PC-3 (cell line): ENCODE measurements at regions not wholly inside any gene's neighbourhood (a gene's known extent, or its start where the extent isn't known, plus 50 kb on each side); places are given as distances from the start of the nearest gene placed in this dataset.

Experiments
- EZH2 ChIP-seq: fragments of 300-600 bp; sonication (generic); IDR thresholded peaks from one replicate; pipeline ENCODE4 v1.6.1; 2017; ENCODE audit warnings: antibody characterized with exemption, mild to moderate bottlenecking, low read length; ENCODE audit not compliant: unreplicated experiment
- TF ChIP-seq, protein P1 (sequence below): fragments of 300-600 bp; sonication (generic); conservative IDR thresholded peaks from 2 replicates; pipeline ENCODE4 v1.5.1; 2017; ENCODE audit warnings: antibody characterized with exemption, low read depth, mild to moderate bottlenecking, low read length

DNA sequence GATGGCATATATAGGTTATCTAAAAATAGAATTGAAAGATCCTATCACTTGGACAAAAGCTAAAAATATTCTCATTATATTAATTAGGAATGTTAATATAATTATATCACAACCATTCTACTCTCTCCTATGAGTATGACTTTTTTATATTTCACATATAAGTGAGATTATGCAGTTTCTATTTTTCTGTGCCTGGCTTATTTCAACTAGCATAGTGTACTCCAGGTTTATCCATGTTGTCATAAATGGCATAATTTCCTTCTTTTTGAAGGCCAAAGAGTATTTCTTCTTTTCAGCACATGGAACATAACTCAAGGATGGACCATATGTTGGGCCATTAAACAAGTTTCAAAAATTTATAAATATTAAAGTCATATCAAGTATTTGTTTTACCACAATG is 421.2 kb upstream of the CTSO start:
- TF ChIP-seq, protein P1, sequence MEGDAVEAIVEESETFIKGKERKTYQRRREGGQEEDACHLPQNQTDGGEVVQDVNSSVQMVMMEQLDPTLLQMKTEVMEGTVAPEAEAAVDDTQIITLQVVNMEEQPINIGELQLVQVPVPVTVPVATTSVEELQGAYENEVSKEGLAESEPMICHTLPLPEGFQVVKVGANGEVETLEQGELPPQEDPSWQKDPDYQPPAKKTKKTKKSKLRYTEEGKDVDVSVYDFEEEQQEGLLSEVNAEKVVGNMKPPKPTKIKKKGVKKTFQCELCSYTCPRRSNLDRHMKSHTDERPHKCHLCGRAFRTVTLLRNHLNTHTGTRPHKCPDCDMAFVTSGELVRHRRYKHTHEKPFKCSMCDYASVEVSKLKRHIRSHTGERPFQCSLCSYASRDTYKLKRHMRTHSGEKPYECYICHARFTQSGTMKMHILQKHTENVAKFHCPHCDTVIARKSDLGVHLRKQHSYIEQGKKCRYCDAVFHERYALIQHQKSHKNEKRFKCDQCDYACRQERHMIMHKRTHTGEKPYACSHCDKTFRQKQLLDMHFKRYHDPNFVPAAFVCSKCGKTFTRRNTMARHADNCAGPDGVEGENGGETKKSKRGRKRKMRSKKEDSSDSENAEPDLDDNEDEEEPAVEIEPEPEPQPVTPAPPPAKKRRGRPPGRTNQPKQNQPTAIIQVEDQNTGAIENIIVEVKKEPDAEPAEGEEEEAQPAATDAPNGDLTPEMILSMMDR: no peak
- TF ChIP-seq EZH2: no peak
